CD4-positive, alpha-beta T cell treated with Interleukin-17A for 4 hours (primary cell): ENCODE measurements at regions not wholly inside any gene's neighbourhood (a gene's known extent, or its start where the extent isn't known, plus 50 kb on each side); places are given as distances from the start of the nearest gene placed in this dataset.

Source experiments
- DNase-seq: peaks from one replicate; pipeline ENCODE4 v3.0.0-alpha.2; 2020; ENCODE audit warnings: mixed read lengths

DNA sequence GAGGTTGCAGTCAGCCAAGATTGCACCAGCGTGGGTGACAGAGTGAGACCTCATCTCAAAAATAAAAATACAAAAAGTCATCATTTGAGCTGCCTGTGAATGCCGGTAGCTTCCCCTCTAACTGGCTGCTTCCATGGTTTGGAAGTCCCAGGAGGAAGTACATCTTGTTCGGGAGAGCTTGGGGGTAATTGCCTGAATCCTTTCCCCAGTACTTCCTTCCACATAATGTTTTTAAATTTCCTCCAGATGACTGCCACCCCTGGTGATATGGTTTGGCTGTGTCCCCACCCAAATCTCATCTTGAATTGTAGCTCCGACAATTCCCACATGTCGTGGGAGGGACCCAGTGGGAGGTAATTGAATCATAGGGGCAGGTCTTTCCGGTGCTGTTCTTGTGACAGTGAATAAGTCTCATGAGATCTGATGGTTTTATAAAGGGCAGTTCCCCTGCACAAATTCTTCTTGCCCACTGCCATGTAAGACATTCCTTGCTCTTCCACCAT lies 87.2 kb downstream of the SPRING1 start:
- DNase-seq, result no peak

DNA sequence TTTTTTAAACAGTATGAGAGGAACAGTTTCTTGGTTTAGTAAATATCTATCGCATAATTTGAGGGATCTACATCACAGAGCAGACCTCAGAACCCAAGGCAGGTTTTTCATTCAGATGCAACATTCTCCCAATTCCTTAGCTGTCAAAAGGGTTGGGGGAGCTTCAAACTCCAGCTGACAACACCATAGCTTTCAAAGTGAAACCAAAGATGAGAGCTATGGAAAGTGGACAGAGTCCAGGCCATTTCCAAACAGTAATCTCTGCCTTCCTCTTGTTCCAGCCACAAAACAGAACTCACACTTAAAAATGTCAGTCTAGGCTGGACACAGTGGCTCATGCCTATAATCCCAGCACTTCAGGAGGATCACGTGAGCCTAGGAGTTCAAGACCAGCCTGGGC lies 87.8 kb downstream of the SPRING1 start:
- no peak for DNase-seq

DNA sequence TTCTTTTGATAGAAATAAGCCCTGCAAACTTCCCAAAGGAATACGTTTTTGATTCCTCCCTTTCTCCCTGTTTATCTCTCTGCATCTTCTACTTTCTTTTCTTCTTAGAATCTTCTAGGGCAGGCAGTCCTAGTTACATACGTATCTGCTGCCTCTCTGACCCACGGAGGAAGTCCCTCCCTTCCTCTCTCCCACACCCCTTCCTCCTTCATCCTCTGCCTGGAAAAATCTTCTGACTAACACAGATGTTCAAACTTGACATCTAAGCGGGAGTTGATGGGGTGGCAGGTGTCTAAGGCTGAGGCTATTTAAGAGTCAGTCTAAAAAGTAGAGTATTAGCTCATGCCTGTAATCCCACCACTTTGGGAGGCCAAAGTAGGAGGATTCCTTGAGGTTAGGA lies 88.6 kb downstream of the MAP1LC3B2 start:
- no peak for DNase-seq

DNA sequence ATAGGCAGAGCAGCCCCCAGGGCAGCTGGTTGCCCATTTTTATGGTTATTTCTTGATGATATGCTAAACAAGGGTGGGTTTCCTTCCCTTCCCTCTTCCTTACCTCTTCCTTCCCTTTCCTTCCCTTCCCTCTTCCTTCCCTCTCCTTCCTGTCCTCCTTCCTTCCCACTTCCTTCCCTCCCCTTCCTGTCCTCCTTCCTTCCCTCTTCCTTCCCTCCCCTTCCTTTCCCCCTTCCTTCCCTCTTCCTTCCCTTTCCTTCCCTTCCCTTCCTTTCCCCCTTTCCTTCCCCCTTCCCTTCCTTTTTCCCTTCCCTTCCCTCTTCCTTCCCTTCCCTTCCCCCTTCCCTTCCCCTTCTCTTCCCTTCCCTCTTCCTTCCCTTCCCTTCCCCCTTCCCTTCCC lies 87.7 kb downstream of the MAP1LC3B2 start:
- DNase-seq, result no peak

DNA sequence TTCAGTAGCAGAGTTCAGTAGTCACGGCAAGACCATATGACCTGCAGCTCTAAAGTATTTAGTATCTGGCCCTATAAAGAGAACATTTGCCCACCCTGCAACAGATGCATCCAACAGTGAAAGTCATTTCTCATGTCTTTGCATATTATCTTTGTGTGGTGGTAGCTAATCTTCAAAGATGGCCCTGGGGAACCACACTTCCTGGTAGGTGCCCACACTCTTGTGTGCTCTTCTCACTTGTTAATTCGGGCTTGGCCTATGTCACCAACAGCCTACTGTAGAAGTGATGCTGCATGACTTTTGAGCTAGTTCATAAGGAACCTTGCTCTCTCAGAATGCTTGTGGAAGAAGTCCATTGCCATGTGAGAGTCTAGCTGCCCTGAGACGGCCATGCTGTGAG lies 85.6 kb downstream of the MAP1LC3B2 start:
- DNase-seq, result no peak

DNA sequence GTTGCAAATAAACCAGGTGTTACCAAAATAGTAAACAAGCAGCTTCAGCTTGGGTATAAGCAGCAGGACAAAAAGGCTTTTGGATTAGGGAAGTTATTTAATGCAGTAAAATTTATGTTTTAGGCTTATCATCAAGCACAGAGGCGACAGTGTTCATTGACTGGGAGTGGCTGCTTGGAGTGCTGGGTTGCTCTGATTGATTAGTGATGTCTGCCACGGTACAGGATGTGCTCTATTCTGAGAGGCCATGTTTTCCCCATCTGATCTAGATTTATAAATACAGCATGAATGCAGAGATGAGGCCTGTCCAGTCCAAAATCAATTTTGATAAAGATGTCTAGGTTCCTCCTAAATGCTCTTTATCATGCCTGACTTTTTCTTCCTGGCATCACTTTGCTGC lies 83.5 kb downstream of the MAP1LC3B2 start:
- DNase-seq, result no peak

DNA sequence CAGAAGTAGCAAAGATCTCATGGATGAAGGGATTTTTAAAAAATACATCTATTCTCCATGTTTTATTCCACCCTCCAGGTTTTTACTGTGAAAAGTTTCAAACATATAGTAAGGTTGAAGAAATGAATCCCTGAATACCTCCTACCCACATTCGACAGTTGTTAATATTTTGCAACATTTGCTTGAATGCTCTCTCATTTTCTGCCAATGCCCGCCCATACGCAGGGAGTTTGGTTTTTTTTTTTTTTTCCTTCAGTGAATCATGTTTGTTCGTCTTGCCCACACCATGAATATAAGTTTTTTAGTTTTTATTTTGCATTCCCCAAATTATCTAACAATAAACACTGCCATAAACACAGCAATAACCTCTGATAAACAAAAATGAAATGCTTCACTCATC lies 82.9 kb downstream of the MAP1LC3B2 start:
- no peak for DNase-seq

DNA sequence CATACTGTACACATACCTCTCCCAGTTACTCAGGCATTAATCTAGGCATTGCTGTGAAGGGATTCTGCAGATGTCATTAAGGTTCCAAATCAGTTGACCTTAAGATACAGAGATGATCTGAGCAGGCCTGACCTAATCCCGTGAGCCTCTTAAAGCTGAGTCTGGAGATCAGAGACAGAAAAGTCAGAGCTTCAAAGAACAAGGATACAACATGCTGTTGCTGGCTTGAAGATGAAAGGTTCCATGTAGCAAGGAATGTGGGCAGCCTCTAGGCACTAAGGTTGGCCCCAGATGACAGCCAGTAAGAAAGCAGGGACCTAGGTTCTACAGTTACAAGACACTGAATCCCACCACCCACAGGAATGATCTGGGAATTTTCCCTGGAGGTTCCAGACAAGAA lies 81.1 kb downstream of the MAP1LC3B2 start:
- DNase-seq, result no peak

DNA sequence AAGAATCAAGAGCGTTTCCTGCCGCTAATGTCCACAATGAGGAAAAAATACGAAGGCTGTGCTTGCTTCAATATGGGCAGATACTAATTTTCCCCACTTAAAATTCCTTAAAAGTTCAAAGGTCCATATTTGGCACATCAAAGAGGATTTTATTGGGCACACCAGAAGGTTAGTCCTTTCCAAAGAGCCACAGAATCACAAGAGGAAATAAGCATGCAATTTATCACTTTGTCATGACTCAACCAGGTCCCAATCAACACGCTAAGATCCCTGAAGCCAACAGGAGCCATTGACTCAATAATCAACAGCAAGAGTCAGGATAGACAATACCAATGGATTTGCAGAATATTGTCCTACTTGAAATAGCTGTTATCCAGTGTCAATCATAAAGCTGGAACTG lies 80.6 kb downstream of the MAP1LC3B2 start:
- DNase-seq, result no peak

DNA sequence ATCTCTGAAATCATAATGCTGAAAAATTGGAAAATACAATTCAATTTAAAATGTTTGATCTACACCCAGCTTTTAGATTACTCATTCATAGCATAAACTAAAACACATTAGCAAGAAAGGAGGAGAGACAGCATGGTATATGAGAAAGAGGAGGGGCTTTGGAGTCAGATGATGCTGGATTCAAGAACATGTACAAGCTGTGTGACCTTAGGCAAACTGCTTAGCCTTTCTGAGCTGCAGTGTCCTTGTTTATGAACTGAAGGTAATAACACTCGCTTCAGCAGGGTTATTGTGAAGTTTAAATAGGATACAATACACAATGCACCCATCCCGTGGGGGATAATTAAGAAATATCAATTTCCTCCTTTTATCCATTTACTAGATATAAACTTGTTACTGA lies 79.2 kb downstream of the MAP1LC3B2 start:
- no peak for DNase-seq

DNA sequence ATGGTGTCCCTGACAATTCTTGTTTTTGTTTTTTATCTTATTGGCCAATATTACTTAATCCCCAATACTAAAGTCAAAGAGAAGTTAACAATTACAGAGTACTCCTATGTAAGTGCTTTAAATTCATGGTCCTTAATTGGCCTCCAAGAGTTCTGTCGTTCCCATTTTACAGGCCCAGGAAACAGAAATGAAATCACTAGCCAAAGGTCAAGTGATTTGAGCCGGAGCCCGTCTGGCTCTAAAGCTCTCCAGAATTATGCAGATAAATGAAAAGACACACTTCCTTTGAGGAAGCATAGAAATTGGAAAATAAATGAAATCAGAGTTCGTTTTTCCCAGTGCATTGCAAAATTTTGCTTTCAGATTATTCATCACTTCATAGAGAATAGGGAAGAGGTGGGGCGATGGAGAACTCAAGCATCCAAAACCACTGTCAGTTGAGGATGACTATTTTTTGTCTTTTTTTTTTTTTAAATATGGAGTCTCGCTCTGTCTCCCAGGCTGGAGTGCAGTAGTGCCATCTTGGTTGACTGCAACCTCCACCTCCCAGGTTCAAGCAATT lies 78.5 kb downstream of the MAP1LC3B2 start:
- DNase-seq, result no peak

DNA sequence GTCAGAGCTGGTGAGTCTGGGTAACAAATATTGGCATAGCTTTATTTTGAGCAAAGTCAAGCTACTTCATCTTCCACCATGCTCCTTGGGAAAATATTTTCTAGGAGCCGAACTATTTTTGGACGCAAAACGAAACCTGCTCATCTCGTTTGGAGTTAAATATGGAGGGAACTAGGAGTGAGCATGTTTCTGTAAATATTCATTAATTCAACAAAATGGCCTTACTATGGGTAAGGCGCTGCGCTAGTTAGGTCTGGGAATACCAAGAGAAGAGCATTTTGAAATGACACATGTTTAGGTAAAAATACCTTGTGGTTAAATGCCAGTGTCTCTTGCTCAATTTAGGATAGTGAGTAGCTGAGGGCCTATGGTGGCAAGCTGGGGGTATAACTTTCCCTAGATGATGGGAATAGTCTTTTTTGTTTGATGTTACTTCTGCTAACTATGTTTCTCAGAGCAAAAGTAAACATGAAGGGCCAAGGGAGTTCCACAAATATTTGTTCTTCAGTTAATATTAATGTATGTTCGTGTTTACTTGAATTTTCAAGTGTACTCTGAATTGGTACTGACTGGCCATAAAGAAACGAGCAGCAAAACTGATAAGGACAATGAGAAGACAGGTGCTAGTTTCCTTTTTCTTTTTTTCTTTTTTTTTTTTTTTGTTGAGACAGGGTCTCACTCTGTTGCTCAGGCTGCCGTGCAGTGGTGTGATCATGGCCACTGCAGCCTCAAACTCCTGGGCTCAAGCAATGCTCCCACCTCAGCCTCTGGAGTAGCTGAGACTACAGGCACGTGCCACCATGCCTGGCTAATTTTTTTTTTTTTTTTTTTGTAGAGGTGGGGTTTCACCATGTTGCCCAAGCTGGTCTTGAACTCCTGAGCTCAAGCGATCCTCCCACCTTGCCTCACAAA lies 77.7 kb downstream of the MAP1LC3B2 start:
- DNase-seq, result no peak

DNA sequence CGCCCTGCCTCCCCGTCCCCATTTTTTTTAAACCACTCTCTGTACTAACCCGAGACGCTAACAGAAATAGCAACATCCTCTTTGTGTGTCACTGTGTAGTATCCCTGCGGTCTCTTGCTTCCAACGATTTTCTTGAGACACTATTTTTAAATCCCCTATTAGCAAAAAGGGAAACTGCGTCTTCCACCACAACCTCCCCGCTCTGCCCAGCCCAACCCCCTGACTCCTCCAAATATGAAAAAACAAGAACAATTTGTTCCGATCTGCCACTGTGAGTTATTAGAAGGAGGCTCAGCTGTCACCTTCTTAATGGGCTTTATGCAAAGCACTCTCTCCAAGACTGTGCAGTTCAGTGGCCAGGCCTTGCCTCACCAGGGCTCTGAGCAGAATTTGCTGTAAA lies 76.3 kb downstream of the MAP1LC3B2 start:
- no peak for DNase-seq

DNA sequence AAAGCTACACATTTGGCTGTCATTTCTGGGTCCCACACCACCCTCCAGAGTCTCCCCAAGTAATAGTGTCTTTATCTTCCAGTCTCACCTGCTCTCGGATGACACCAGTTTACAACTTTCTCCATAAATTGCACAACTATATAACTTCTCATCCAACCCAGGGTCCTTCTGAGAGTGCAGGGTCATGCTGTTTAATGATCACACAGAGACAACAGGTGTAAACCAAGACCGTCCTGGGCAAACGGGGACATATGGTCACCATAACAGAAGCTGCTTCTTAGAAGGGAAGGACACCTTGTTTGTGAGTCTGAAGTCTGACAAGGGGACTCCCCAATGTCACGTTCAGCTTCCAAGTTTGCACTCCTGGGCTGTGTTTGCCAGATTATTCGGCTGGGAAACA lies 74.3 kb downstream of the MAP1LC3B2 start:
- DNase-seq, result no peak

DNA sequence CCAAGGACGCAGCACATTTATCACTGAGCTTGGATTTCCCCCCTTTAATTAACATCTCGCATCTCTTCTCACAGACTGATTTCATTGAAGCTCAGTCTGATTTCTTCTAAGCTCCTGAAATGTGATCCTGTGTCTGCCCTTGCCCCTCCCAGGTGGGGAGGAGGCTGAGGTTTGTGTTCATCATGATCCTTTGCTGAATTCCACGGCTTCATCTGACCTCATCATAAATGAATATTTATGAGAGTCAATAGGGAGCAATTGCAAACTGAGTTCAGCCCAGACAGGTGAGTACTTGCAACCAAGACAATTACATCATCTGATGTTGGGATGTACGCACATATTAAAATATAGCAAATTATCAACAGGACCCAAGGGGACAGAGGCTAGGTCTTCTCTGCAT lies 72.4 kb downstream of the MAP1LC3B2 start:
- DNase-seq, result no peak

DNA sequence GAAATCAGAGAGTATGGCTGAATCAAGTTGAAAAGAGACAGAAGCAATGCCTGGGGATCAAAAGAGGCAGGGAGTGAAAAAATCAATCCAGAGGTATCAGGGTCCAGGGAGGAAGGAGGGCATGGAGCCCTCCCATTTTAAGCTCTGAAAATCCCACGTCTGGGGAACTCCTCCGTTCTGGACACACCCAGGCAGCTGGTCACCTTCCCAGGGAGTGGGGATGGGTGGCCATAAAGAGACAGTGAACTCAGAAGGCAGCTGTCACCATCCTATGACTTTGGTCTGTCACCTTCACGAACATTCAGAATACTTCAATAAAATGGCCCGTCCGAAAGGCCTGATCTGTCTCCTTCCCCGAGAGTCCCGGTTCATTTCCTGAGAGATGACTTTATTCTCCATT lies 71.6 kb downstream of the MAP1LC3B2 start:
- DNase-seq, result no peak

DNA sequence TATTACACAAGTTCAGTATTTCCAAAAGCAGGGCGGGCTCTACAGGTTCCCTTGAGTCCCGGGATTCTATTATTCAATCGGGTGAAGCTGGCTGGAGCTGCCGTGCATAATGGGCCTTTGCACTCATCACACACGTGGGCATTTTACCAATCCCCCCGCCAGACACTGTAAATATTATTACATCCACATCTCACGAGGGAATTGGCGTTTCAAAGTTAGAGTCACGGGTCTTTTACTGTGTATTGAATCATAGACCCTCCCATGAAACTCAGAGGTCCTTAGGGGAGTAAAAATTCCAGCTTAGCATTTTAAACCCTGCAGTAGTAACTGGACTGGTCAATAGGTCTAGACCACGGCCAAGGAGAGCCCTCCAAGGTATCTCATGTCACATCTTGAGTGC lies 70.3 kb downstream of the MAP1LC3B2 start:
- no peak for DNase-seq

DNA sequence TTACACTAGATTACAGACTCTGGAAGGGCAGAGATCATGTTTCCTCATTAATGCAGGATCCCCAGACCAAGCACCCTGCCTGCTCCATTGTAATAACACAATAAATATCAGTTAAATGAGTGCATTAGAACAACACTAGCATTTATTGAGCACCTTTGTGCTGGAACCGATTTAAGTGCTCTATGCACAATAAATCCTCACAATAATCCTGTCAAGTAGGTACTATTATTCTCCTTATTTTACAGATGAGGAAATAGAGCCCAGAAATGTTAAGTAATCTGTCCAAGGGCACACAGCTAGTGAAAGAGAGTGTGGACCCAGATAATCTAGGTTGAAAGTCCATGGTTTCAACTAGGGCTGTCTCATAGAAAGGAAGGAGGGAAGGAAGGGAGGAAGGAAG lies 69.8 kb downstream of the MAP1LC3B2 start:
- DNase-seq, result no peak

DNA sequence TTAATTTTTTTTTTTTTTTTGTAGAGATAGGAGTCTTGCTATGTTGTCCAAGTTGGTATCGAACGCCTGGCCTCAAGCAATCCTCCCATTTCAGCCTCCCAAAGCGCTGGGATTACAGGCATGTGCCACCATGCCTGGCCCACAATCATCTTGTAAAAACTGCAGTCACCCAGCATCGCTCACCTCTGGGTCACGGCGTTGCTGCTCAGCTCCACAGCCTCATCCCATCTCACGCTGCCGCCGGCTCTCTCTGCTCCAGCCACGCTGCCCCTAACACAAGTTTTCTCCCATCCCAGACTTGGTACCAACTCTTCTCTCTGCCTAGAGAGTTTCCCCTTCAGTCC lies 69.2 kb downstream of the MAP1LC3B2 start:
- no peak for DNase-seq
